ENCODE measurements at regions not wholly inside any gene's neighbourhood (a gene's known extent, or its start where the extent isn't known, plus 50 kb on each side); places are given as distances from the start of the nearest gene placed in this dataset.

DNA sequence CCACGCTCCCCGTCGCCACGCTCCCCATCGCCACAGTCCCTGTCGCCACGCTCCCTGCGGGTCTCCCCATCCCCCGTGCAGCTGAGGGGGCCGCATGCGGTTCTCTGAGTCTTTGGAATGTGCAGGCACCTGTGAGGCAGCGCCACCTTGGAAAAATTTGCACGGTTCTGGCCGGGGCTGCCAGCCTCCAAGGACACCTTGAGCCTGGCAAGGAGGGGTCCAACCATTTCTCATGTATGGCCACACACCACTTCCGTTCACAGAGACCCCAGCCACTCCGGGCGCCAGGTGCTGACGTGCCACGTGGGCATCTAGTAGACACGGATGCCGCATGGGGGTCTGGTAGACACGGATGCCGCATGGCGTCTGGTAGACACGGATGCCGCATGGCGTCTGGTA is 70.5 kb upstream of the ADGRA1 start:
- TF ChIP-seq, protein P1, sequence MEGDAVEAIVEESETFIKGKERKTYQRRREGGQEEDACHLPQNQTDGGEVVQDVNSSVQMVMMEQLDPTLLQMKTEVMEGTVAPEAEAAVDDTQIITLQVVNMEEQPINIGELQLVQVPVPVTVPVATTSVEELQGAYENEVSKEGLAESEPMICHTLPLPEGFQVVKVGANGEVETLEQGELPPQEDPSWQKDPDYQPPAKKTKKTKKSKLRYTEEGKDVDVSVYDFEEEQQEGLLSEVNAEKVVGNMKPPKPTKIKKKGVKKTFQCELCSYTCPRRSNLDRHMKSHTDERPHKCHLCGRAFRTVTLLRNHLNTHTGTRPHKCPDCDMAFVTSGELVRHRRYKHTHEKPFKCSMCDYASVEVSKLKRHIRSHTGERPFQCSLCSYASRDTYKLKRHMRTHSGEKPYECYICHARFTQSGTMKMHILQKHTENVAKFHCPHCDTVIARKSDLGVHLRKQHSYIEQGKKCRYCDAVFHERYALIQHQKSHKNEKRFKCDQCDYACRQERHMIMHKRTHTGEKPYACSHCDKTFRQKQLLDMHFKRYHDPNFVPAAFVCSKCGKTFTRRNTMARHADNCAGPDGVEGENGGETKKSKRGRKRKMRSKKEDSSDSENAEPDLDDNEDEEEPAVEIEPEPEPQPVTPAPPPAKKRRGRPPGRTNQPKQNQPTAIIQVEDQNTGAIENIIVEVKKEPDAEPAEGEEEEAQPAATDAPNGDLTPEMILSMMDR (IDR thresholded peaks at IDR 0.05; ENCODE audit: unreplicated experiment): no peak
- no peaks in the 10 kb centered on the region for H3K36me3 Mint-ChIP-seq (ENCODE audit: low read depth, unreplicated experiment)
- peaks cover 10% of the 10 kb centered on the region for H3K4me1 Mint-ChIP-seq (ENCODE audit: unreplicated experiment)
- DNase-seq (ENCODE audit: low spot score): no peak
- H3K4me3 Mint-ChIP-seq (ENCODE audit: unreplicated experiment): no peak overlapping the region
- H3K27ac Mint-ChIP-seq (ENCODE audit: unreplicated experiment): no peak overlapping the region
- peaks cover 9% of the 10 kb centered on the region for H3K27me3 Mint-ChIP-seq (ENCODE audit: unreplicated experiment)
- H3K9me3 Mint-ChIP-seq (ENCODE audit: unreplicated experiment): no peaks in the 10 kb centered on the region

DNA sequence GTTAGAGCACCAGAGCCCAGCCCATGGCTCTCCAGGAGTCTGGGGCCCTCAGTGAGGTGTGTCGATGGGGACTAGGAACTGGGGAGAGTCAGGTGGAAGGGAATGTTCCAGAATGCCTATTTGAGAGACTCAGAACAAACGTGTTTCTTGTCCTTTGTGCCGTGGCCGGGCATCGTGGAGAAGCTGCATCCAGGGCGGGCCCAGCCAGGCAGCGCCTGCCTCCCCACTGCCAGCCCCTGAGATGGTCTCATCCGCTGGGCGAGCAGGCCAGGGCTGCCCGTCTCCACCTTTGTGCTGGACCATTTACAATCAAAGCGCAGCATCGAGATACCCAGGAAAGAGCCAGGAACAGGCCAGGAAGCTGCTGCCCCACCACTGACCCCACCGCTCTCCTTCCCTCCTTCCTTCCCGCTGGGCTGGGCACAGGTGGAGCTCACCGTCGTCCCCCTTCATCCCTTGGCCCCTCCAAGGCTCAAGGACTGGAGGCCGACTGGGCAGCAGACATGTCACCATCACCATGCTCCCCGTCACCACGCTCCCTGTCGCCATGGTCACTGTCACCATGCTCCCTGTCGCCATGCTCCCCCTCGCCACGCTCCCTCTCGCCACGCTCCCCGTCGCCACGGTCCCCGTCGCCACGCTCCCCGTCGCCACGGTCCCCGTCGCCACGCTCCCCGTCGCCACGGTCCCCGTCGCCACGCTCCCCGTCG is 71.1 kb upstream of the ADGRA1 start:
- H3K4me3 Mint-ChIP-seq (ENCODE audit: unreplicated experiment): no peak overlapping the region
- H3K27ac Mint-ChIP-seq (ENCODE audit: unreplicated experiment): no peak overlapping the region
- TF ChIP-seq, protein P1 (IDR thresholded peaks at IDR 0.05; ENCODE audit: unreplicated experiment): no peak
- peaks cover 10% of the 10 kb centered on the region for H3K4me1 Mint-ChIP-seq (ENCODE audit: unreplicated experiment)
- no peak for DNase-seq (ENCODE audit: low spot score)
- no peaks in the 10 kb centered on the region for H3K9me3 Mint-ChIP-seq (ENCODE audit: unreplicated experiment)
- no peaks in the 10 kb centered on the region for H3K36me3 Mint-ChIP-seq (ENCODE audit: low read depth, unreplicated experiment)
- peaks cover 7% of the 10 kb centered on the region for H3K27me3 Mint-ChIP-seq (ENCODE audit: unreplicated experiment)

DNA sequence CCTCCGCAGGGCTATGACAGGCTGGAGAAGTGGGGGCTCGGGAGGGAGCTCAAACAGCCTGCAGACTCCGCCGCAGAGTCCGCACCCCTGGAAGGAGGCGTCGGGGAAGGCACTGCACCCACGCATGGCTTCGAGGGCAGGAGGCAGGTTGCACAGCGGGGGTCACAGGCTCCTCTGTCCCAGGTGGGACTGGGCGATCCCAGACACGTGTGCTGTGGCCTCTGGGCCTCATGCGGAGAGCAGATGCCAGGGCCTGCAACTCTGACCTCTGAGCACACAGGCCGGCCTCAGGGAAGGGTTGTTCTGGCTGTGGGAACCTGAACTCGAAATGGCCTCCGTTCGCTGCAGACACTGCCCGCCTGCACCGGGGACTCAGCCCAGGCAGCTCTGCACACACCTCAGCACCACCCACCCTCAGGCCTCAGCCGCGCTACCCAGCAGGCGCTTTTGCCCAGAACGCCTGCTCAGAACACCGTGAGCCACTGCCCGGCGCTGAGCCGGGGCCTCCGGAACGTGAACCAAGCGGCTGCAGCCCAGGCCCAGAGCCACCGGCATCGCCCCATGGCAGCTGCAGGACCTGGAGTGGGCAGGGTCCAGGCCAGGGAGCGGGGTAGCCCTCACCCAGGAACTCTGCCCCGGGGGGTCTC is 71.8 kb upstream of the ADGRA1 start:
- Mint-ChIP-seq H3K9me3 (ENCODE audit: unreplicated experiment) (no peaks in the 10 kb centered on the region), H3K4me3 (ENCODE audit: unreplicated experiment) (no peak overlapping the region), H3K36me3 (ENCODE audit: low read depth, unreplicated experiment) (no peaks in the 10 kb centered on the region), H3K27ac (ENCODE audit: unreplicated experiment) (no peak overlapping the region), H3K4me1 (ENCODE audit: unreplicated experiment) (peaks cover 10% of the 10 kb centered on the region), H3K27me3 (ENCODE audit: unreplicated experiment) (peaks cover 6% of the 10 kb centered on the region)
- TF ChIP-seq, protein P1 (IDR thresholded peaks at IDR 0.05; ENCODE audit: unreplicated experiment): no peak
- no peak for DNase-seq (ENCODE audit: low spot score)

DNA sequence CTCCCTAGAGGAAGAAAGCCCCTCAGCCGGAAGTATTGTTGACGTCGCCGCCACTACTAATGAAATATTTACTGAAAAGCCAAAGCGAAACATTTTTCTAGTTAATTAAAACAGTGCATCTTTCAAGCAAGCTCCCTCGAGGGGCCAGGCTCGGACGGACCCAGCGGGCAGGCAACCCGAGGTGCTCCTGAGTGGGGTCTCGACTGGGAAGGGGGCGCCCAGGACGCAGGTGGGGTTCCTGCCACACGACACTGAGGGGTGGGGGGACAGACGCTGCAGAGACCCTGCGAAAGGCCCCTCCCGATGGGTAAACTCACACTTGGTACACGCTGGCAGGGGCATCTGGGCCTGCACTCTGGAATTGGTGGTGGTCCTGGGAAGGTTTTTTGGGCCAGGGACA is 72.4 kb upstream of the ADGRA1 start:
- DNase-seq (ENCODE audit: low spot score): no peak
- Mint-ChIP-seq H3K27me3 (ENCODE audit: unreplicated experiment) (peaks cover 6% of the 10 kb centered on the region), H3K4me3 (ENCODE audit: unreplicated experiment) (no peak overlapping the region), H3K9me3 (ENCODE audit: unreplicated experiment) (no peaks in the 10 kb centered on the region), H3K27ac (ENCODE audit: unreplicated experiment) (no peak overlapping the region), H3K36me3 (ENCODE audit: low read depth, unreplicated experiment) (no peaks in the 10 kb centered on the region), H3K4me1 (ENCODE audit: unreplicated experiment) (peaks cover 10% of the 10 kb centered on the region)
- TF ChIP-seq, protein P1 (IDR thresholded peaks at IDR 0.05; ENCODE audit: unreplicated experiment): no peak

Measured in endothelial cell (in vitro differentiated cells).